Neural crest cell (in vitro differentiated cells): ENCODE measurements at regions not wholly inside any gene's neighbourhood (a gene's known extent, or its start where the extent isn't known, plus 50 kb on each side); places are given as distances from the start of the nearest gene placed in this dataset.

Experiments
- DNase-seq: peaks from one replicate; pipeline ENCODE4 v3.0.0; 2021; ENCODE audit warnings: low read depth, mixed read lengths, low spot score
- H3K27ac Mint-ChIP-seq: one replicate; pipeline ENCODE4 v1.8.0; 2021; ENCODE audit warnings: mild to moderate bottlenecking, mixed read lengths; ENCODE audit not compliant: unreplicated experiment
- H3K27me3 Mint-ChIP-seq: 2 replicates; pipeline ENCODE4 v1.8.0; 2021; ENCODE audit warnings: low read depth, mild to moderate bottlenecking, mixed read lengths
- H3K36me3 Mint-ChIP-seq: 2 replicates; pipeline ENCODE4 v1.8.0; 2021; ENCODE audit warnings: low read depth, mild to moderate bottlenecking, mixed read lengths
- H3K4me1 Mint-ChIP-seq: 2 replicates; pipeline ENCODE4 v1.8.0; 2021; ENCODE audit warnings: mixed read lengths
- H3K4me3 Mint-ChIP-seq: one replicate; pipeline ENCODE4 v1.8.0; 2021; ENCODE audit warnings: mild to moderate bottlenecking, mixed read lengths
- H3K9me3 Mint-ChIP-seq: 2 replicates; pipeline ENCODE4 v1.8.0; 2021; ENCODE audit warnings: mixed read lengths
- TF ChIP-seq, protein P1 (sequence below): fragments of 200-600 bp; sonication (generic); conservative IDR thresholded peaks from 2 replicates; pipeline ENCODE4 v1.5.0; 2021; ENCODE audit warnings: antibody characterized with exemption, mild to moderate bottlenecking

DNA sequence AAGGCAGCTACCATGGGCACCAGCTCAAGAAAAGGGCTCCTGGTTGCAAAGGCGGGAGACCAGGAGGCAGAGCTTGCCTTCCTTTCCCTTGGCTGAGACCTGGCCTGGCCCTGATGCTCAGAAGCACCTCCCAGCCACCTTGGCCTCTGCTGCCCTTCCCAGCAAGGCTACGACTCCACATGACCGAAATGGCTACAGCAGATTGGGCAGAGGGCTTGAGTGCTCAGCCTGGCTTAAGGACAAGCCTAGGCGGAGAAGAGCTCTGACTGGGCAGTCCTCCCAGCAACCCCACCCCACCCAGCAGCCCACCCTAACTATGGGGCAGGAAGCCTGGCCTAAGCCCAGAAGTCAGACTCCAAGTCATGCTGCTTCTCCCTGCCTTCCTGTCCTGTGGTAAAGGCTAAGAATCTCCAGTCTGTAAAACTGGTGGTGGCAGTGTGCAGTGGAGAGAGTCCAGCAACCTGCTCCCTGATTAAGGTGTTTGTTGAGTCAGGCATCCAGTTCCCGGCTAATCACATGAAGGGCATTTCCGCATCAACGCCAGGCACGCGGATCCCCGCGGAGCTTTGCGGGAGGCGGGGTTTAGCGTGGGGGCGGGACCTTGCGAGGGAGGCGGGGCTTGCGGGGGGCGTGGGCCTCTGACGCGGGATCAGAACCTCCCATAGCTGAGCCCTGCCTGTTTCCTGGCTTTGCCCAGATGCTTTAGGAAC, 256.0 kb downstream of the BCL11A start:
- no peaks in the 10 kb centered on the region for H3K27me3 Mint-ChIP-seq
- TF ChIP-seq, protein P1, sequence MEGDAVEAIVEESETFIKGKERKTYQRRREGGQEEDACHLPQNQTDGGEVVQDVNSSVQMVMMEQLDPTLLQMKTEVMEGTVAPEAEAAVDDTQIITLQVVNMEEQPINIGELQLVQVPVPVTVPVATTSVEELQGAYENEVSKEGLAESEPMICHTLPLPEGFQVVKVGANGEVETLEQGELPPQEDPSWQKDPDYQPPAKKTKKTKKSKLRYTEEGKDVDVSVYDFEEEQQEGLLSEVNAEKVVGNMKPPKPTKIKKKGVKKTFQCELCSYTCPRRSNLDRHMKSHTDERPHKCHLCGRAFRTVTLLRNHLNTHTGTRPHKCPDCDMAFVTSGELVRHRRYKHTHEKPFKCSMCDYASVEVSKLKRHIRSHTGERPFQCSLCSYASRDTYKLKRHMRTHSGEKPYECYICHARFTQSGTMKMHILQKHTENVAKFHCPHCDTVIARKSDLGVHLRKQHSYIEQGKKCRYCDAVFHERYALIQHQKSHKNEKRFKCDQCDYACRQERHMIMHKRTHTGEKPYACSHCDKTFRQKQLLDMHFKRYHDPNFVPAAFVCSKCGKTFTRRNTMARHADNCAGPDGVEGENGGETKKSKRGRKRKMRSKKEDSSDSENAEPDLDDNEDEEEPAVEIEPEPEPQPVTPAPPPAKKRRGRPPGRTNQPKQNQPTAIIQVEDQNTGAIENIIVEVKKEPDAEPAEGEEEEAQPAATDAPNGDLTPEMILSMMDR = no peak
- H3K4me3 Mint-ChIP-seq = no peak overlapping the region
- no peak overlapping the region for H3K27ac Mint-ChIP-seq
- DNase-seq = no peak
- H3K36me3 Mint-ChIP-seq = no peaks in the 10 kb centered on the region
- H3K9me3 Mint-ChIP-seq = no peaks in the 10 kb centered on the region
- H3K4me1 Mint-ChIP-seq = peaks cover 24% of the 10 kb centered on the region

DNA sequence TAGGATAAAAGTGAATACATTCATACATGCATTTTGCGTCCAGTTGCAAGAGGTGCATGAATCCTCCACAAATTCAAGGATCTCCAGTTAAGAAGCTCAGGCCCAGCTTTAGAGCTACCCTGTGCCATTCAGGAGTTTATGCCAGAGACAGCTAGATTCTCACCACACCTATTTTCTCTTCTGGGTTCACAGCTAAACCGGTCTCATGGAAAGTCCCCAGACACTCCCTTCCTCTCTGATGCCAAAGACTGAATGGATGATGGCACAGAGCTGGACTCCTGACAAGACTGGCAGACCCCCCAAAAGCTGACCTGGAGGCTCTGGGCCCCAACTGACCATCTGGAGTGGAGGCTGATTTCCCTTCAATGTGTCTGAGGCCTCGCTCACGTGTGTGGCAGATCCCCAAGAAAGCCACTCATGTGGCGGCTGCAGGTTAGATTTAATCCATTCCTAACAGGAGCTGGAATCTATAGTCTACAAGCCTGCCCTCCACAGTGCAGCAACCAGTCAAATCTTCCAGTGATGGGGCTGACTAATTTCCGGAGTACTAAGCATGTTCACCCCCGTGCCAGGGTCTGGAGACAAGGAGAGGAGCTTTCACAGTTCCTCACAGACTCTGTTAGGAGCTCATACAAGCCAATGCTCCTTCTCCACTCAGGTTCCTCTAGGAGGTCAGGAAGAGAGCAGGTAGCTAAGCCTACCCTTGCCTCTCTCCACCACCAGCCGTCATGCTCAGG, 257.1 kb downstream of the BCL11A start:
- no peak overlapping the region for H3K27ac Mint-ChIP-seq
- TF ChIP-seq, protein P1 = no peak
- H3K4me1 Mint-ChIP-seq = peaks cover 24% of the 10 kb centered on the region
- H3K27me3 Mint-ChIP-seq = no peaks in the 10 kb centered on the region
- H3K4me3 Mint-ChIP-seq = no peak overlapping the region
- no peaks in the 10 kb centered on the region for H3K36me3 Mint-ChIP-seq
- no peak for DNase-seq
- H3K9me3 Mint-ChIP-seq = no peaks in the 10 kb centered on the region

GRCh38 chr2:60295636-60295962, 257.9 kb downstream of the BCL11A start:
- Mint-ChIP-seq H3K27ac (no peak overlapping the region), H3K9me3 (no peaks in the 10 kb centered on the region), H3K27me3 (no peaks in the 10 kb centered on the region), H3K36me3 (no peaks in the 10 kb centered on the region), H3K4me1 (peaks cover 24% of the 10 kb centered on the region), H3K4me3 (peak overlapping the region; percentile 71)
- TF ChIP-seq, protein P1 = no peak
- no peak for DNase-seq

GRCh38 chr2:60294901-60295635, 258.4 kb downstream of the BCL11A start:
- DNase-seq = peak; percentile 16
- Mint-ChIP-seq H3K27ac (no peak overlapping the region), H3K36me3 (no peaks in the 10 kb centered on the region), H3K4me1 (peaks cover 24% of the 10 kb centered on the region), H3K4me3 (peak overlapping the region; percentile 71), H3K9me3 (no peaks in the 10 kb centered on the region), H3K27me3 (no peaks in the 10 kb centered on the region)
- TF ChIP-seq, protein P1 = no peak

DNA sequence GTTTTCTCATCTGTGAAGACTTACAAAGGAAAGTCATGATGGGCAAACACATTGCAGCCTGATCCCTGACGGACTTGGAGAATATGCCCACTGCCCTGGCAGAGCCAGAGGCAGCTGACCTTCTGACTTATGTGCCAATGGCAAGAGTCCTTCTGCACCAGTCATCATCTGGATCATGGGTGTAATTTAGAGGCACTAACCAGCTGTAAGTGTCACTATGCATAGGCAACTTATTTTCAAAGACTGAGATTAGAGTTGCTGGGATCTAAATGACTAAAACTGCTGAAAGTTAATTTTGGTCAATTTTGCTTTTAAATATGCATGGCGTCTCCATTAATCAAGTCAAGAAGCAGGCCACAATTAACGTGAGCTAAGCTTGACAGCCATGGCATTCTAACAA, 261.2 kb downstream of the BCL11A start:
- Mint-ChIP-seq H3K4me1 (peaks cover 17% of the 10 kb centered on the region), H3K36me3 (no peaks in the 10 kb centered on the region), H3K27ac (no peak overlapping the region), H3K9me3 (no peaks in the 10 kb centered on the region), H3K27me3 (no peaks in the 10 kb centered on the region), H3K4me3 (no peak overlapping the region)
- TF ChIP-seq, protein P1 = no peak
- DNase-seq = no peak
